ENCODE measurements at regions not wholly inside any gene's neighbourhood (a gene's known extent, or its start where the extent isn't known, plus 50 kb on each side); places are given as distances from the start of the nearest gene placed in this dataset.
A peak's percentile ranks its signal among the peaks of the same experiment; 100 is the strongest.
"Not testable (repeated sequence)": the region's sequence is repeated elsewhere in the genome, so short reads cannot be mapped to it uniquely, and the experiment has no call there.

- peak; percentile 34 for DNase-seq
These were observed 335.7 kb upstream of the SNX7 start for GRCh38 chr1:98325646-98326440.

GRCh38 chr1:98323906-98324358, 337.6 kb upstream of the SNX7 start:
- DNase-seq, result peak; percentile 39

GRCh38 chr1:98323388-98323787, 338.1 kb upstream of the SNX7 start:
- DNase-seq, result no peak

- DNase-seq, result no peak
These were observed 338.6 kb upstream of the SNX7 start for GRCh38 chr1:98322966-98323365.

- no peak for DNase-seq
These were observed 339.4 kb upstream of the SNX7 start for GRCh38 chr1:98322086-98322485.

- DNase-seq, result no peak
These were observed 340.3 kb upstream of the SNX7 start for GRCh38 chr1:98321191-98321590.

- no peak for DNase-seq
These were observed 345.1 kb upstream of the SNX7 start for GRCh38 chr1:98316286-98316905.

- no peak for DNase-seq
These were observed 346.2 kb upstream of the SNX7 start for GRCh38 chr1:98315309-98315708.

GRCh38 chr1:98314601-98315000, 346.9 kb upstream of the SNX7 start:
- DNase-seq, result no peak

GRCh38 chr1:98306517-98307089, 354.9 kb upstream of the SNX7 start:
- DNase-seq, result no peak

- DNase-seq, result no peak
These were observed 356.2 kb upstream of the SNX7 start for GRCh38 chr1:98305362-98305761.

- DNase-seq, result no peak
These were observed 356.6 kb upstream of the SNX7 start for GRCh38 chr1:98304888-98305287.

GRCh38 chr1:98299861-98300260, 361.7 kb upstream of the SNX7 start:
- no peak for DNase-seq

GRCh38 chr1:98299313-98299712, 362.2 kb upstream of the SNX7 start:
- DNase-seq, result no peak

GRCh38 chr1:98298319-98298718, 363.2 kb upstream of the SNX7 start:
- no peak for DNase-seq

GRCh38 chr1:98296681-98297080, 364.8 kb upstream of the SNX7 start:
- no peak for DNase-seq

- no peak for DNase-seq
These were observed 367.4 kb upstream of the SNX7 start for GRCh38 chr1:98294127-98294526.

GRCh38 chr1:98292994-98293393, 368.5 kb upstream of the SNX7 start:
- no peak for DNase-seq

GRCh38 chr1:98289311-98289710, 368.5 kb upstream of the DPYD start:
- DNase-seq, result no peak

GRCh38 chr1:98288494-98288893, 367.7 kb upstream of the DPYD start:
- DNase-seq, result no peak

- DNase-seq, result no peak
These were observed 366.8 kb upstream of the DPYD start for GRCh38 chr1:98287626-98288025.

- no peak for DNase-seq
These were observed 365.8 kb upstream of the DPYD start for GRCh38 chr1:98286656-98287055.

- DNase-seq, result not testable (repeated sequence)
These were observed 364.5 kb upstream of the DPYD start for GRCh38 chr1:98285286-98285685.

- no peak for DNase-seq
These were observed 359.2 kb upstream of the DPYD start for GRCh38 chr1:98280049-98280448.
